Thyroid gland (tissue), 4 donors: ENCODE measurements at regions not wholly inside any gene's neighbourhood (a gene's known extent, or its start where the extent isn't known, plus 50 kb on each side); places are given as distances from the start of the nearest gene placed in this dataset.

Experiments
- DNase-seq, 2 donors: peaks; one replicate each; pipeline ENCODE4 v3.0.0-alpha.2; 2019
- H3K27ac ChIP-seq, 3 donors: fragments of 200-600 bp; sonication (generic); 1 replicate in 2 of 3; 2 replicates in 1 of 3; pipeline ENCODE4 v1.5.1; 2016 to 2019; ENCODE audit warnings: mild to moderate bottlenecking in 1 of 3, moderate library complexity in 1 of 3
- H3K27me3 ChIP-seq: fragments of 200-600 bp; sonication (generic); one replicate; pipeline ENCODE4 v1.5.1; 2019
- H3K36me3 ChIP-seq, 2 donors: fragments of 200-600 bp; sonication (generic); one replicate each; pipeline ENCODE4 v1.5.1; 2016 to 2019
- H3K4me1 ChIP-seq, 2 donors: fragments of 200-600 bp; sonication (generic); one replicate each; pipeline ENCODE4 v1.5.1; 2017 to 2019
- H3K4me3 ChIP-seq, 3 donors: fragments of 200-600 bp; sonication (generic); replicated peaks in 1 of 3; 1 replicate in 2 of 3; 2 replicates in 1 of 3; pipeline ENCODE4 v1.5.1; 2016; ENCODE audit warnings: mild to moderate bottlenecking in 1 of 3
- H3K9me3 ChIP-seq: fragments of 200-600 bp; sonication (generic); one replicate; pipeline ENCODE4 v1.5.1; 2017
- POLR2A ChIP-seq, 2 donors: fragments of 450-650 bp; IDR thresholded peaks; one replicate each; pipeline ENCODE4 v1.6.1; 2017; ENCODE audit warnings: antibody characterized with exemption in 2 of 2, mild to moderate bottlenecking in 2 of 2, moderate library complexity in 1 of 2
- WGBS, 2 donors: methylation state at CpG; one replicate each; pipeline ENCODE4 v1.1.5; 2017; 5-methylcytosine and 5-hydroxymethylcytosine counted together
- intact Hi-C: fragments of 100-400 bp; cut with DNase I; formaldehyde crosslinking; loops from one replicate; pipeline ENCODE4 v1.15.1; 2023
- TF ChIP-seq, protein P1 (sequence below), 6 experiments: fragments of 200-600 bp in 3 of 6; fragments of 450-650 bp in 3 of 6; sonication (generic) in 3 of 6; IDR thresholded peaks; one replicate each; pipeline ENCODE4 v1.5.1; 2016 to 2019; ENCODE audit warnings: antibody characterized with exemption in 6 of 6, mild to moderate bottlenecking in 2 of 6, inconsistent platforms in 1 of 6, moderate library complexity in 1 of 6

DNA sequence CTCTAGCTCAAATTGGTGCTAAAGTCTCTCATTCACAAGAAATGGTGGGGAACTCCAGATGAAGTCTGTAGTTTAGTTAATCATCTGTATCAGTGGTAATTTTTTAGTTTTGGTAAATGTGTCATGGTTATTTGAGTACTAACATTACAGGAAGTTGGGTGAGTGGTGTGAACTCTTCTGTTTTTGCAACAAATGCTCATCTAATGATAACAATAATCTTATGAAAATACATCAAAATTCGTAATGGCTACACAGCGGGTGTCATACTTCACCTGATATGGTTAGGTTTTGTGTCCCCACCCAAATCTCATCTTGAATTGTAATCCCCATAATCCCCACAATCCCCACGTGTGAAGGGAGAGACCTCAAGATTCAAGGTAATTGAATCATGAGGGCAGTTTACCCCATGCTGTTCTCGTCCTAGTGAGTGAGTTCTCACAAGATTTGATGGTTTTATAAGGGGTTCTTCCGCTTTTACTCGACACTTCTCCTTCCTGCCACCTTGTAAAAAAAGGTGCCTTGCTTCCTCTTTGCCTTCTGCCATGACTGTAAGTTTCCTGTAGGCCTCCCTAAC, 209.3 kb upstream of the FOXN3 start:
- no peak for TF ChIP-seq POLR2A (IDR thresholded peaks at IDR 0.05)
- TF ChIP-seq, protein P1, sequence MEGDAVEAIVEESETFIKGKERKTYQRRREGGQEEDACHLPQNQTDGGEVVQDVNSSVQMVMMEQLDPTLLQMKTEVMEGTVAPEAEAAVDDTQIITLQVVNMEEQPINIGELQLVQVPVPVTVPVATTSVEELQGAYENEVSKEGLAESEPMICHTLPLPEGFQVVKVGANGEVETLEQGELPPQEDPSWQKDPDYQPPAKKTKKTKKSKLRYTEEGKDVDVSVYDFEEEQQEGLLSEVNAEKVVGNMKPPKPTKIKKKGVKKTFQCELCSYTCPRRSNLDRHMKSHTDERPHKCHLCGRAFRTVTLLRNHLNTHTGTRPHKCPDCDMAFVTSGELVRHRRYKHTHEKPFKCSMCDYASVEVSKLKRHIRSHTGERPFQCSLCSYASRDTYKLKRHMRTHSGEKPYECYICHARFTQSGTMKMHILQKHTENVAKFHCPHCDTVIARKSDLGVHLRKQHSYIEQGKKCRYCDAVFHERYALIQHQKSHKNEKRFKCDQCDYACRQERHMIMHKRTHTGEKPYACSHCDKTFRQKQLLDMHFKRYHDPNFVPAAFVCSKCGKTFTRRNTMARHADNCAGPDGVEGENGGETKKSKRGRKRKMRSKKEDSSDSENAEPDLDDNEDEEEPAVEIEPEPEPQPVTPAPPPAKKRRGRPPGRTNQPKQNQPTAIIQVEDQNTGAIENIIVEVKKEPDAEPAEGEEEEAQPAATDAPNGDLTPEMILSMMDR (IDR thresholded peaks at IDR 0.05), result no peak
- no peaks in the 10 kb centered on the region for H3K9me3 ChIP-seq
- 79 to 83% methylated on average over 6 of the region's 6 CpGs for WGBS, 2 donors
- DNase-seq, result no peak
- no peak overlapping the region for H3K4me3 ChIP-seq
- no peak overlapping the region for H3K27ac ChIP-seq
- no peaks in the 10 kb centered on the region for H3K36me3 ChIP-seq
- H3K27me3 ChIP-seq, result no peaks in the 10 kb centered on the region
- H3K4me1 ChIP-seq, result peaks cover 0 to 6% of the 10 kb centered on the region in 2 donors
- intact Hi-C loops, result no loop called here

DNA sequence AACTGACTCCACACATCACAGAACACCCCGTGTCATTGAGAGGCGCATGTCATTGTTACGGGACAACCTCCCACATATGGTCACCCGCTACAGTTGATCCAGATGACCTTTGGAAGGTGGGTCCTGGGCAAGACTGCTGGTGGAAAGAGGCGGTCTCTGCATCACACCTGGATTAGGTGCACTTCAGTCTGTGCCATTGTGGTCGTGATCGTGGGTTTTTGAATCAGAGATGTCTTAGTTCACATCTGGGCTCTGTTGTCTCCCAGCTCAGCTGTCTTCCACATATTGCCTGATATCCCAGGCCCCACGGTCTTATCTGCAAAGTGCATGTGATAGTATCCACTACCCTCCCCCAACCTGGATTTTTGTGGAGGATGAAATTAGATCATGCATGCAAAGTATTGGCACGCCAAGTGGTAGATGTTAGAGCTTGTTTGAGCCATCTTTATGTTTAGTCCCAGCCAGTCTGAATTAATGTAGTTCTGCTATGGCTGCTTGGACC, 208.7 kb upstream of the FOXN3 start:
- no peak for DNase-seq
- H3K36me3 ChIP-seq, result no peaks in the 10 kb centered on the region
- no peaks in the 10 kb centered on the region for H3K9me3 ChIP-seq
- H3K27ac ChIP-seq, result no peak overlapping the region
- H3K27me3 ChIP-seq, result no peaks in the 10 kb centered on the region
- 79 to 80% methylated on average over 9 of the region's 9 CpGs for whole genome bisulfite sequencing, 2 donors
- no peak for TF ChIP-seq POLR2A (IDR thresholded peaks at IDR 0.05)
- TF ChIP-seq, protein P1 (IDR thresholded peaks at IDR 0.05), result no peak
- H3K4me3 ChIP-seq, result no peak overlapping the region
- intact Hi-C loops, result no loop called here
- H3K4me1 ChIP-seq, result peaks cover 0 to 6% of the 10 kb centered on the region in 2 donors

DNA sequence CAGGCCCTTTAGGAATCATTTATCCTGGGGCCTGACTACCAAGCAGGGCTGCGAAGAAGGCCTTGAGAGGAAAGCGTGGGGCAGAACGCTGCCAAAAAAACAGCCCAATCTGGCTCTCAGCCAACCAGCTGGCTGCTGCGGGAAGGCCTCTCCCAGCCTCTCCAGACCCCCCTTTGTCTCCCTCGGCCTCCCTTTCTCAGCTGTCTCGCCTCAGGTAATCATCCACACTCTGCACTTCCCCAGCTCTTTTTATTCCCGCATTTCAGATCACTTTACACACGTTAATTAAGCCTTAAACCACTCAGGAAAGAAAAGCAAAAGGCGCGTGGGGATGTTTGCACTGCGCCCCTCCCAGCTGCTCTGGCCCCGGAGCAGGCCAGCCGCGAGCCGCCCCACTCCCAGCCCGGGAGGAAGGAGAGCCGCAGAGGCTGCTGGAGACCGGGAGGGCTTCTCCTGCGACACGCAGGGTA, 208.2 kb upstream of the FOXN3 start:
- DNase-seq, result peak; percentile 55 to 60
- Histone ChIP-seq H3K36me3 (no peaks in the 10 kb centered on the region), H3K9me3 (no peaks in the 10 kb centered on the region), H3K4me1 (peaks cover 0 to 6% of the 10 kb centered on the region in 2 donors), H3K27me3 (no peaks in the 10 kb centered on the region), H3K4me3 (no peak overlapping the region), H3K27ac (no peak overlapping the region)
- intact Hi-C loops, result no loop called here
- TF ChIP-seq, protein P1 (IDR thresholded peaks at IDR 0.05), result no peak
- TF ChIP-seq POLR2A (IDR thresholded peaks at IDR 0.05), result no peak
- 20 to 33% methylated on average over 20 of the region's 20 CpGs for WGBS, 2 donors

DNA sequence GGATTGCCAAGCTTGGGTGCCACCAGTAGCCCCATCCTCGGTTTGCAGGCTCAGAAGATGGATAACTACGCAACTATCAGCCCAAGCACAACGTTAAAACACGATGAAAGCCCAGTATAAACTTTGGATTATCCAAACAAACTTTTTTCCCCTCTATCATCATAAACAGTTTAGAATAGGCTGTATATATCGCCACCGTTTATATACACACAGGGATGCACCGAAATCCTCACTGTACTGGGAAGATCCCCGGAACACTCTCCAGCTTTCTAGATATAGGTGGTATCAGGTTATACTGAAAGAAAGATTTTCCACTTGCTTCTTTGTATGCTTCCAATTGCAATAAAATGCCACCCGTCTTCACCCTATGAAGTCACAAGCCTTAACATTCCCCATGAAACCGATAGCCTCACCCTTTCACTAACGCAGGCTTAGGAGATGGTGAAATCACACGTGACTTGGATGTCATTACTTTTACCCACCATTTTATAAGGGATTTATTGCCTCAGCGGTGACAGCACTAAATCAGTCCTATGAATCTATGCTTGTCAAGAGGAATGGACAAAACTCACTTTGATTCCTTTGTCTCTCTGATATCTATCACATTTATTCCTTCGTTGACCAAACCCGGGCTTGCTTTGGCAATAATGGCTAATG, 207.6 kb upstream of the FOXN3 start:
- Histone ChIP-seq H3K4me1 (peaks cover 0 to 6% of the 10 kb centered on the region in 2 donors), H3K27ac (no peak overlapping the region), H3K36me3 (no peaks in the 10 kb centered on the region), H3K27me3 (no peaks in the 10 kb centered on the region), H3K4me3 (no peak overlapping the region), H3K9me3 (no peaks in the 10 kb centered on the region)
- TF ChIP-seq POLR2A (IDR thresholded peaks at IDR 0.05), result no peak
- TF ChIP-seq, protein P1 (IDR thresholded peaks at IDR 0.05), result no peak
- intact Hi-C loops, result no loop called here
- no peak for DNase-seq
- WGBS, 2 donors, result 93 to 94% methylated on average over 15 of the region's 15 CpGs
